Suppressor macrophage treated with lipopolysaccharide for 1 hour (primary cell): ENCODE measurements at regions not wholly inside any gene's neighbourhood (a gene's known extent, or its start where the extent isn't known, plus 50 kb on each side); places are given as distances from the start of the nearest gene placed in this dataset.
"Not testable (repeated sequence)": the region's sequence is repeated elsewhere in the genome, so short reads cannot be mapped to it uniquely, and the experiment has no call there.

Experiments used
- DNase-seq, 3 donors: peaks; one replicate each; pipeline ENCODE4 v3.0.0-alpha.2; 2020 to 2022

DNA sequence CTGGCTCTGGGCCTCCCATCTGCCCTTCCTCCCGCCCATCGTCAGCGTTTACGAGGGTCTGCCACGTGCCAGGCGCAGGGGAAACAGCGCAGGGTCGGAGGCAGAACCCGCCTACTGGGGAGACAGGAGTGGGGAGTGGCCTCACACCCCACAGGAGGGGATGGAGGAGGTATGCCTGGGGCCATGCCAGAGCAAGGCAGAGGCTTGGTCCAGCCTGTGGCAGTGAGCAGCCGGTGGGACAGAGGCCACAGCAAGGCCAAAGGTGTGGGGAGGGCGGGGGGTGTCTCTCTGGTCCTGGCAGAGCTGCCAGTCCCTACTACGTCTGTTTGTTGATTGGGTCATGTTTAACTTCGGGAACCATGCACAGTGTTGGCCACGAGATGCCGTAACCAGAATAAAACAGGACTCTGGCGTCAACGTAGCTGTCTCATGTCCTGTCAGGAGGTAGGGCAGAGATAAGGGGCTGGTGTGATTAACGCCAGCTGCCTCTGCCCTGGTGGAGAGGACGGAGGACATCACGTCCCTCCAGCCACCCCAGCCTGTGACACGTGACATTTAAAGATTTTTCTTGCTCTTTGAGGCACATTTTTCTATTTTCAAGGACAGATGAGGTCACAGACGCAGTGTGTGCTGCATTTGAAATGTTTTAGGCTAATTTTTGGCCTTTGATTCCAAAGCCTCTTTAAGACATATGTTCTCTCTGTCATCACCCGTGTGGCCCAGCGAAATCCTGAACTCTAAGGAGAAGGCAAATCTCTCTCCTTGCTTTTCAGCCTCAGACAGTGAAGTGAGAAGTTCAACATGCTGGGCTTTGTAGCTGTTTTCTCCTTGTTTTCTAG lies 193.3 kb downstream of the LAT start:
- not testable (repeated sequence) for DNase-seq

DNA sequence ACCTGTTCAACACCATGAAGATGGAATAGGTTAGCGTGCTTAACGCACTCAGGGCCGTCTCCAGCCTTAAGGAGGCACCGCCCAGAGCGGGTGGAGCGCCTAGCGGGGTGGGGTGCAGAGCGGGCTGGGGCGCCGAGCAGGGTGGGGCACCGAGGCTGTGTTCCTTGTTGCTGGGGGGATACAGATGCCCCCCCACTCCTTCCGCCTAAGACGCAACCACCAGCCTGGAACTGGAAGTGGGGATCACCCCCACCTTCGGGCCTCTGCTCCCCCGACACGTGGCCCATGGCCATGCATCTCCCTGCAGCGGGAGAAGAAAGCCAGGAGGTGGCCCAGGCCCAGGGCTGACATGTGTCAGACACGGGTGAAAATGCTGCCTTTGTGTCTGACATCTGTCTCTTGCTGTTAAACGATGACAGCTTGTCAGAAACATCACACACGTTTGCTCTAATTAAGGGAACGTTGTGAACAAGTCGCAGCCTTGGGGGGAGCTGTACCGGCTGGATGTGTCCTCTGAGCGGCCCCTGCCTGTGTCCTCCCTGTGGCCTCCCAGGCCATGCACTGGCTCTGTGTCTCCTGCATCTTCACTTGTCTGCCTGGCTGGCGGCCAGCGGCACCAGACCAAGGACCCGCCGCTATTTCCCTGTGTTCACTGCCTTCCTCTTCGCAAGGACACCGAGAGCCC lies 192.5 kb downstream of the LAT start:
- DNase-seq = not testable (repeated sequence)

DNA sequence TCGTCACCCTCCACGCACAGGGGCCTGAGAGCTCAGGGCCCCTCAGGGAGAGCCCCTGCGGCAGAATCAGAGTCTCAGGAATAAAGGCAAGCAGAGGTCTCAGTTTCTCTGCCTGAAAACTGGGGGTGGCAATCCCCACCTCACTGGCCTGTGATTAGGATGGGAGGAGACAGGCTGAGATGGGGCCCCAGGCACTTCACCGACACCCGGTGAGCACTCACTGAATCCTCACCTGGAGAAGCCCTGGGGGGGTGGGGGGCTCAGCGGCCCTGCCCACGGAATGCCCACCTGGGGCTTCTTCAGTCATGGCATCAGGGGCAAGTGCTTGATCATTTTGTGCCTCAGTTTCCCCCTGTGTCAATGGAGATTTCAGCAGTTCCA lies 192.0 kb downstream of the LAT start:
- DNase-seq = not testable (repeated sequence)

DNA sequence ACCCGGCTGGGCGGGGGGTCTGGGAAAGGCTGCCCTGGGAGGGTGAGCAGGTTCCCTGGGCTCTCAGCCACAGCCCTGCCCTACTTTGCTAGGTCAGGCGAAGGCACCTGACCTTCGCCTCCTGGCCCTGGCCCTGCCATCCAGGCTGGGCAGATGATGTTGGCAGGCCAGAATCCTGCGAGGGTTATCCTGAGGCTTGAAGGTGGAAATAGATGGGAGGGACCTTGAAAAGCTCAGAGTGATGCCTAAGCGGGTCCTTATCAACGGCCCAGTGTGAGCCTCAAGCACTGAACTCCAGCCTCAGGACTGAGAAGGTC lies 191.3 kb downstream of the LAT start:
- not testable (repeated sequence) for DNase-seq

DNA sequence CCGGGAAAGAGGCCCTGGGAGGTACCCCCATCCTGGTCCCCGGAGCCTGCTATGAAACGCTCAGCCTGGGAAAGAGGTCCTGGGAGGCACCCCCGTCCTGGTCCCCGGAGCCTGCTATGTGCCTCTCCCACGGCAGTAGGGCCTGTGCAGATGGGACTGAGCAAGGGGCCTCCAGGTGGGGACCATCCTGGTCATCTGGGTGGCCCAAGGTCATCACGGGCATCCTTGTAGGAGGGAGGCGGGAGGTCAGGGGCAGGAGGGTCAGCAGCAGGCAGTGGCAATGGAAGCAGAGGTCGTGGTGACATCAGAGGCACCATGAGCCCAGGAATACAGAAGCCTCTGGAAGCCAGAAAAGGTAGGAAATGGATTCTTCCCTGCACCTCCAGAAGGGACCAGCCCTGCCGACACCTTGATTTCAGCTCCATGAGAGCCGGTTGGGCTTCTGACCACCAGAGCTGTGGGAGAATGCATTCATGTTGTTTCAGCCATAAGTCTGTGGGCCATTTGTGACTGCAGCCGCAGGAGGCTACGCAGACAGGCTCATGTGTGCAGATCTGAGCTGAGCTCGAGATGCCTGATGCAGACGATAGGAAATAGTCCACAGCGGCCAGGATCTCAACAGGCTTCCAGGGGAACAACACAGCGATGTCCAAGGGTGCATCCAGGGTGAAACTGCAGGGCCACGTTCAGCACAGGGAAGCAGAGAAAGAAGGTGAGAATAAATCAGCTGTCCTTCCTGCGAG lies 190.7 kb downstream of the LAT start:
- not testable (repeated sequence) for DNase-seq

DNA sequence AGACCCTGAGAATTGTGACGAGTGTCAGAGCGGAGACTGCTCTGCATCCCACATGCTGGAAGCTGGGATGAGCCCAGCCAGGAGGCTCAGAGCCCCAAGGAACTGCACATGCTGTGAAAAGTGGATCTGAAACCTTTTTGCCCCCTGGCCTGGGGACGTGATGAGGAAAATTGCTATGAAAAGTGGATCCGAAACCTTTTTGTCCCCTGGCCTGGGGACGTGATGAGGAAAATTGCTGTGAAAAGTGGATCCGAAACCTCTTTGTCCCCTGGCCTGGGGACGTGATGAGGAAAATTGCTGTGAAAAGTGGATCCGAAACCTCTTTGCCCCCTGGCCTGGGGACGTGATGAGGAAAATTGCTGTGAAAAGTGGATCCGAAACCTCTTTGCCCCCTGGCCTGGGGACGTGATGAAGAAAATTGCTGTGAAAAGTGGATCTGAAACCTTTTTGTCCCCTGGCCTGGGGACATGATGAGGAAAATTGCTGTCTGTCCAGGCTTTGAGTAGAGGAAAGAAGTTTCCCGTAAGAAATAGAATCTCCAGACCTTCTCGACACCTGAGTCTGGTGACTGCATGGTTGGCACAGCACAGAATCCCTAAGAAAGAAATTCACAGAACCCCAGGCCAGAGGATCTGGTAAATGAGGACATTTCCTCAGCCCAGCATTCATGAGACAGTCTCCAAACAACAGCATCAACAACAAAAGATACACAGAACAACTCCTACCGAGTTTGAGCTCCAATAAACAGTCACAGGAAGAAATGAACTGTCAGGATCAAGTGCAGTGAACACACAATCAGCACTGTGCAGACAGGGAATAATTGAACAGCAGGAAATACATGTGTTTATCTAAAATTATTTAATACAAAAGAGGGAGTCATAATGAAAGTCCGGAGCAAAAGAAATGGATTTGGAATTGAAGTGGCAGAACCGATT lies 188.8 kb downstream of the LAT start:
- DNase-seq = peak; percentile 19 to 54 (median 34)

DNA sequence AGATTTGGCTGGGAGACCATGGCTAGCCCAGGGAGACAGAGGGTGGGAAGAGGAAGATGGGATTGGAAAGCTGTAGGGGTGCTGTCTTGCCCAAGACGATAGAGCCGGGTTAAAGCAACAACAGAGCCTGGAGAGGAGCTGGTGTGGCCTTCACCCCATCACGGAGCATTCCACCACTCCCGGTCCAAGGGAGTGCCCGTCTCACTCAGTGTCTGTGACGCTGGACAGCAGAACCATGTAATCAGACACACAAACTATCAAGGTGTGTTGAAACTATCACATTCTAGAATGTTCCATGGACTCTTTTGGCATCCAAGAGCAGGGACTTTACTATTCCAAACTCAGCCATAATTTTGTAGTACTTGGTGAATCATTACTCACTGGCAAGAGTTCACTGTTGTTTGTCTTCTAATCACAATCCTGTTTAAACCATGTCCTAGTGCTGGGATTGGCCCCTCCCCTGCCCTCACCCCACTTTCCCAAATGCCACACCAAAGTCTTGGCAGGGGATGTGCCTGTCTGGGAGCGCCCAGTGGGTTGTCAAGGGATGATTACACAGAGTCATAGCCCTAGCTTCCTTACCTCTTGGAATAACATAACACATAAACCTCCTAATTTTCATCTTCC lies 187.4 kb downstream of the LAT start:
- DNase-seq = not testable (repeated sequence)

DNA sequence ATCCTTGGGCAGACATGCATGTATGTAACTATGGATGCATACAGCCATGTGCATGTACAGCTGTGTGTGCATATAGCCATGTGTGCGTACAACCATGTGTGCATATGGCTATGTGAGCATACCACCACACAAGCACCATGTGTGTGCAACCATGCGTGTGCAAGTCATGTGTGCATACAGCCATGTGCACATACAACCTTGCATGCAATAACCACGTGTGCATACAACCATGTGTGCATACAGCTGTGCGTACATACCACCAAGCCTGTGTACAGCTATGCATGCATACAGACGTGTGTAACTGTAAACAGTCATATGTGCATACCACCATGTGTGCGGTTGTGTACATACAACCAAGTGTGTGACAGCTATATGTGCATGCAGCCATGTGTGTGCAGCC lies 186.4 kb downstream of the LAT start:
- not testable (repeated sequence) for DNase-seq

DNA sequence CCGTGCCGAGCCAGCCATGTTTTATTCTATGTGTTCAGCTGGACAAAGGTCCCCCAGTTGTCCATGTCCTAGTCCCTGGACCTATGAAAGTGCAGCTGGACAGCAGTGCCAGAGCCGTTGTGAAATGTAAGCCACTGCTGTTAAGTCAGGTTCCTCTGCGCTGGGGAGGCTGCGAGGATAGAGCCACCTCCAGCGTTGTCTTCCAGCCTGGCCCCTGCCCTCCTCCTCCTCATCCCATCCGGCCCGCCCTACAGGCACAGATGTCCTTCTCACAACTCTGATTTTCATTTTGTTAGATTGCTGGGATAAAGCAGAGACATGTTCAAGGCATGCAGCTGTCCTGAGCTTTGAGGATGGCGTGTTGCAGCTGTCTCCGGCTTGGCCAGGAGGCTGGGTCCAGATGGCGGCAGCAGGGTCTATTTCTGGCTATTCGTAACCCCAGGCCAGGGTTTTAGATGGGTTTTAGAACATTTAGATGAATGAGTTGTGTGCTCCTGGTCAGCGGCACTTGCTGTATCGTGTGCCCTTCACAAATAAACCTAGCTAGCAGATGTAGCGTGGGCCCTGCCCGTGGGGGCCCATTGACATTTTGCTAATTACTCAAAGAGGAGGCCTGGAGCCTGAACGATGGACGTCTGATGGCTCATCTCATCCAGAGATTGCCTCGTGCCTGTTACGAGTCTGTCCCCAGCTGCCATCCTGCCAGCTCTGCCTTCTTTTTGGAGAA lies 185.7 kb downstream of the LAT start:
- DNase-seq = not testable (repeated sequence)

DNA sequence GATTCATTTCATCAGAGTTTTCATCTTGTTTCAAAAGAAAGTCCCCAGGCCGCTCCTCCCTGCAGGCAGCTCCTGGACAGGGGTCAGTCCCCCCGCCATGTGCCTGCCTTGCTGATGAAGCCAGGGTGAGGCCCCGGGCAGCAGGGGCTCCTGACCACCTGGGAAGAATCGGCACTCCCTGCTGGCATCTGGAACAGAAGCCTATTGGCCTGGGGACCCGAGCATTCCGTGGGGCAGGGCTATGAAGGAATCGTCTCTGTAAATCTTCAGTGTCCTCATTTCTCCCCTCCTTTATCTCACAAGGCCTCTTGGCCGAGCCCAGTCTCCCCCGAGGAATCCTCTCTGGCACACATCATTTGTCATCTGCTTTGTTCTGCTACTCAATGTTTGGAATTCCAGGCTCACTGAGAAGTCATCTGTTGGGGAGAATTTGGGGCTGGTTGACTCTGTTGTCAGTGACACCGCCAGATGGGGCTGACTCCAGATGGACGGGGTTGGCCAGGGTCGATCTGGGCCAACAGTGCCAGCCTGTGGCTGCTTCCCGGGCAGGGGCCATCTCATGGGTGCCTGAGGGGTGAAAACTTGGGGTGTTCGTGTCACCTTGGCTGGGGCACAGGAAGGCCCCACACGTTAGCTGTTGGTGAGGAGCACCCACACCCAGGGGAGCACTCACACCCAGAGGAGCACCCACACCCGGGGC lies 184.6 kb downstream of the LAT start:
- not testable (repeated sequence) for DNase-seq

DNA sequence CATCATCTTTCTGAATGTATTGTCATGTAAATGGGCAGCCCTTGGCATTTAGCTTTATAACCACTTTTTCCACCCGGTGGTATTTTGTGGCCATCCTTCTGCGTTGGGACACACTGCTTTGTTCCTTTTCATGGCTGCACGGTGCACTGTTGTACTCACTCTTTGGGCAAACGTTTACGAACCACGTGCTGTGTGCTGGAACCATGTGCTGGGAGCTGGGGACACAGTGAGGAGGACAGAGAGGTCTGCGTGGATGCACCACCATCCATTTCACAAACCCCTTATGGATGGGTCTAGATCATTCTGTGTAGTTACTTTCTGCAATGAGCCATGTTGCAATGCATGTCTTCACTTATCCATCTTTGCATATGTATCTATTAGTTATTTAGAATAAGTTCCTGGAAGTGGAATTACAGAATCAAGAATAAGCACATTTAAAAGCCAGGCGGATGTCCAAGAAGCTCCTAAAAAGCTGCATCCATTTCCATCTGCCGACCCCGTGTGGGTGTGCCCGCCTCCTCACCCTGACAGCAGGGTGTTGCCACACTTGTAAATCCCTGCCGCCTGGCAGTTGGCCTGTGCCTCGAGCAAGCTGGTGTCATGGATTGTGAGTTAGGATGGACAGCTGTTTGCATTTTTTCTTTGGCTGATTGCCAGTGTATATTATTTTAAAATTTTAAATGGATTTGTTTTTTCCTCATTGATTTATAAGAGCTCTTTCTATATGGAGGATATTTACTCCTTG lies 183.8 kb downstream of the LAT start:
- not testable (repeated sequence) for DNase-seq

DNA sequence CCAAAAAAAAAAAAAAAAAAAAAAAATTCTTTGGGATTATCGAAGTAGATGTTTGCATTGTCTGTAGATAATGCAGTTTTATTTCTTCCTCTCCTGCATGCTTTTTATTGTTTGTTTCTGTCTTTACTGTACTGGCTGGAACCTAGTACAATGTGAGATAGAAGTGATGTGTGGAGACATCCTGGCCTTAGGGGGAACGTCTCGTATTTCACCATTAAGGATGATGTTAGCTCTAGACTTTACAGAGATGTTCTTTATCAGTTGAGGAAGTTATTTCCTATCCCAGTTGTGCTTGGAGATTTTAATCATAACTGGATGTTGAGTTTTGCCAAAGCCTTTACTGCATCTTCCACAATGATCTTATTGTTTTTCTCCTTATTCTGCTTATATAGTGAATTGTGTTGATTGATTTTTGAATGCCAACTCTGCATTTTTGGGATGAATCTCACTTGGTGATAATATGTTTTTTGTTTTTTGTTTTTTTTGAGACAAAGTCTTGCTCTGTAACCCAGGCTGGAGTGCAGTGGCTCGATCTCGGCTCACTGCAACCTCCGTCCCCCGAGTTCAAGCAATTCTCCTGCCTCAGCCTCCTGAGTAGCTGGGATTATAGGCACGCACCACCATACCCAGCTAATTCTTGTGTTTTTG lies 179.7 kb downstream of the LAT start:
- not testable (repeated sequence) for DNase-seq

DNA sequence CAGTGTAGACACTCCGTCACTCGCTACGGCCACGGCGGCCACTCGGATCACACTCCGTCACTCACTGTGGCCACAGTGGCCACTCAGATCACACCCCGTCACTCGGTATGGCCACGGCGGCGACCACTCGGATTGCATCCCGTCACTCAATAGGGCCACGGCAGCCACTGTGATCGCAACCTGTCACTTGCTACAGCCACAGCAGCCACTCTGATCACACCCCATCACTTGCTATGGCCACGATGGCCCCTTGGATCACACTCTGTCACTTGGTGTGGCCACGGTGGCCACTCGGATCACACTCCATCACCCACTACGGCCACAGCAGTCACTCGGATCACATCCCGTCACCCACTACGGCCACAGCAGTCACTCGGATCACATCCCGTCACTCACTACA lies 175.3 kb downstream of the LAT start:
- not testable (repeated sequence) for DNase-seq

DNA sequence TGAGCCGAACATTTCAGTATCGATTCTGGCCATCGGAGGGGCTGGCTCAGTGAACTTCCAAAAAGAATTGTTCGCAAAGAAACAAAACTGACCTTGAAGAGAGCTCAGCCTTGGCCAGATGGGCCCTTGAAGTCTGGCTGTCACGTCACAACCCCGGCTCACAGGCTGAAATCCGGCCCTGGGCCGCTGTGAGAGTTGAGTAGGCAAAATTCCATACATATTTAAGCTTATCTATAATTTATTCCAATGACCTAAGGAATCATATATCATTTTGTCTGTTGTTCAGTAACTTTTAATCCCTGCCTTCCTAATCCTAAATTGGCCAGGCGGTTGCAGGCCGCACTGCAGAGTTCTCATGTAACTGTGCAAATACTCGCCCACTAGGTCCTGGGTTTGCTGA lies 174.8 kb downstream of the LAT start:
- DNase-seq = not testable (repeated sequence)

DNA sequence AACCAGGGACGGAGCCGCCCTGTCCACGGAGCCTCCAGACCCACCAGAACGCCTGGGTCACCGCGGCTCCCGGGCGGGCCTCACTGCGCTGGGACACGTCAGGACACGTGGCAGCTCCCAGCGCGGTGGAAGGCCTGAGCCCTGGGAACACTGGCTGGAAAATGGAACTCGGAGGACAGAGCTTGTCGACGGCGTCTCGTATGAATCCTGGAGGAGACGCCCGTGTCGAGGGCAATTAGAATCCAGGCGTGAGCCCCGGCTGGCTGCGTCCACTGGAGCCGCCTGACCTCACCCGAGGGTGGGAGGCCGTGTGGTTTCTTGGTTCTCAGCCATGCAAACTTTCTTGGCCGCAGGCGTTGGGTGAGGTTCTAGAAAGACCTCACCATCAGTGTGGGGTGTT lies 173.9 kb downstream of the LAT start:
- no peak for DNase-seq

DNA sequence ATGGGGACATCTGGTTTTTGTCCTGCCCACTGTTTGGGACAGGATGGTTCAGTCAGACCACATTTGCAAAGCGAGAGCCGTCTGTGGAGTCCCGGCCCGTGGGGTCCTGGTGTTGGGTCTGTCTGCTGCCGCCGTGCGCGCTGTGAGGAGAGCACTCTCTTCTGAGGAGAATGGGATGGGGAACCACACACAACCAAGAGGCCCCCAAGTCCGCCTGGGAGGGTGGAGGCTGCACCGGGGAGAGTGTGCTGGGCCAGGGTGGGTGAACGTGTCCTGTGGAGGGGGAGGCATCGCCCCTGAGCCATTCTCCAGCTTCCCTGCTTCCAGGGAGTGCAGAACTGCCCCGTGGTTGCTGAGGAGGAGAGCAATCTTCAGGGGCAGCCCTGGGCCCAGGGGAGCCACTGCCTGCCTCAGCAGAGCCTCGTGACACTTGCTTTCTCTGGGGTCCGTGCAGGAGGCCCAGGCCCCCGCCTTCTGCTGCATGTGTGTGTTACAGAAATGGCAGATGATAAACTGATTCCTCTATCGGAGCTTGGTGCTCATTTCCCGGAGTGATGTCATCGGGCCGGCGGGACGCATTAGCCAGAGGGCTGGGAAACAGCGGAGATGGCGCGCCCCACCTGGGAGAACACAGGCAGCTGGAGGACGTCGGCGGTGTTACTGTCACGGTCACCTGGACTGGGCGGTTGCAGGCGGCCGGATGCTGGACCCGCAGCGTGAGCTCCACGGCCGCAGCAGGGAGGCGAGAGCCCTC lies 173.4 kb downstream of the LAT start:
- not testable (repeated sequence) for DNase-seq

DNA sequence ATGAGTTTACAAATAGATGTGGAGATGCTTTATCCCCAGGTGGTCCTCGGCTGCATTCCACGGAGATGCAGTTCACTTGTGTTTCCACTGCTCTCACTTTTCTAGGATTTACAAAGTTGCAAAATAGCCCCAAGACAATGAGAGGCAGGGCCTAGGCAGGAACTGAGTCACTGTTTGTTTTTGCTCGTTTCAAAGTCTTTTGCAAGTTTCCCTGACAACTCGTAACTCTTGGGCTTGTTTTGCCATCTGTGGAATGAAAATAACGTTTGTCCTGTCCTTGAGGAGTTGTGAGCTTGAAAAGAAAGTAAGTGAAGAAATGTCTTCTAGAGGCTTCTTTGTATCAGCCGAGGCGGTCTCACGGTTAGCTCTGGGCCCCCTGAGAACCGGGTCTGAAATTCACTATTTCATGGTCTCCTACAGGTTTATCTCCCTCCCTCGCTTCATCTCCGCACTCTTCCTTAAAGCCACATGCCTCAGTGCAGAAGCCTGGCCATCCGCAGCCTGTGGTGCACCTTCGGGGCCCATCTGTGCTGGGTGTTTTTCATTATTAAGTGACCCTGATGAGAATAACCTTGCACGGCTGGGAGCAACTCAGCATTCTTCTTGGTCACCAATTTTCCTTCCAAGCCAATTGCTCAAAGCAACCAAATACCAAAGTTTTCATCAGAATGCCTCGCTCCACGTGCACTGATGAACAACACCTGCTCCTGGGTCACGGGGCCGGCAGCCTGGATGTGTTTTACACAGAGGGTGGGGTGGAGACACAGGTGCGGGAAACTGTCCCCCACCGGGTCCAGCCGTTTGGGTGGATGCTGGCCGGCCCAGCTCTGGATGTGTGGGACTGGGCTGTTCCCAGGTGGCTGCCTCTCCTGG lies 172.4 kb downstream of the LAT start:
- DNase-seq = peak; percentile 83 to 93 (median 90)

DNA sequence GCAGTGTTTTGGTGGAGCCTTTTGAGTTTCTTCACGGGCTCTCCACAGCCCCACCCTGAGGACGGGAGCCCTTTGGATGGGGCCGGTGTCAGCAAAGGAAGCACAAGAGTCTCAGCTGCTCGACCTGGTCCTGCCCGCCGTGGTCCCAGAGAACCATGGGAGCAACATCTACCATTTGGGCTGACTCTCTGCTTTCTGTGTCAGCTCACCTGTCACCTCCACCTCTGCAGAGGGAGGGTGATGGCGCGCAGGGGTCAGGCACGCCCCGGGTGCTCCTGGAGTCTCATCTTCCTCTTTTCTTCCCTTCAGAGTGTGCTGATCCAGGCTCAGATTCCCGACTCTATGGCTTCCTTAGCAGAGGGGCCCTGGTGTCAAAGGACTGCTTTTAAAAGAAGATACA lies 171.7 kb downstream of the LAT start:
- DNase-seq = peak; percentile 9 to 19 (median 18)
